Activated CD4-positive, alpha-beta T cell treated with anti-CD3 and anti-CD28 coated beads, Interleukin-2, amount 50 U/mL, for 48 hours (primary cell): ENCODE measurements at regions not wholly inside any gene's neighbourhood (a gene's known extent, or its start where the extent isn't known, plus 50 kb on each side); places are given as distances from the start of the nearest gene placed in this dataset.
A peak's percentile ranks its signal among the peaks of the same experiment; 100 is the strongest.

Experiments used
- DNase-seq, 2 experiments: peaks; one replicate each; pipeline ENCODE4 v3.0.0-alpha.2; 2020

- DNase-seq = no peak
Measured at GRCh38 chr6:165081944-165082532, 227.4 kb downstream of the C6orf118 start.

GRCh38 chr6:165077876-165078275 is 231.5 kb downstream of the C6orf118 start:
- no peak for DNase-seq

GRCh38 chr6:165071906-165072305 is 237.5 kb downstream of the C6orf118 start:
- DNase-seq = no peak

DNA sequence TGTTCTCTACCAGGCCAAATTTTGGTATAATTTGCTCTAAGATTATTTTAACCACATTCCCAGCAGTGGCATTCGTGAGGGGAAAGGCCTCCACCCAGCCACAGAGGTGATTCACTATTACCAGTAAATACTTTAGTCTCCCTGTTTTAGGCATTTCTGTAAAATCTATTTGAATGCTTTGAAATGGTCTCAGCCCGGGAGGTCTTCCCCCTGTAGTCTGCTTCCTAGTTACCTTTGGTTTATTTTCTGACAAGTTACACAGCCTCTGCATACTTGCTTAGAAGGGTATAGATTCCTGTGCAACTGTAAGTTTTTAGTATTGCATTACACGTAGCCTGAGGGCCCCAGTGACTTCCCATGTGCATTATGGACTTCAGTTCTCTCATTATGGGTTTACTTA is 248.7 kb downstream of the C6orf118 start:
- no peak for DNase-seq

DNA sequence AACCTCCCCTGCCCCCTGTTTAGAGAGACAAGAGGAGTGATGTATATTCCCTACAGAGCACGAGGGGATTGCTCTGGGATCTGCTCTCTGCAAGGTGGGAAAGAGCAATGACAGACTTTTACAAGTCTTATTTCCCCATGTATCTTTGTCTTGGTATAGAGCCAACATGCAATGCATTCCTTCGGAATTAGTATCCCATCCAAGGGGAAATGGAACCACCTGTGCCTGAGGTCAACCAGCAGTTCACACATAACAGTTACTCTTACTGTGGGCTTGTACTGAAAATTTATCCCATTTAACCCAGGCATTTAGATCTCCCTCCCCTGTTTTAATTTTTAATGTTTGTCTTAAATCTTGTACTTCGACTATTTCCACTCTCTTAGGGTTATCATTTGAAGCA is 250.4 kb downstream of the C6orf118 start:
- no peak for DNase-seq

- DNase-seq = no peak
Measured at GRCh38 chr6:165056292-165056691, 253.1 kb downstream of the C6orf118 start.

- DNase-seq = no peak
Measured at GRCh38 chr6:165055231-165055630, 254.2 kb downstream of the C6orf118 start.

DNA sequence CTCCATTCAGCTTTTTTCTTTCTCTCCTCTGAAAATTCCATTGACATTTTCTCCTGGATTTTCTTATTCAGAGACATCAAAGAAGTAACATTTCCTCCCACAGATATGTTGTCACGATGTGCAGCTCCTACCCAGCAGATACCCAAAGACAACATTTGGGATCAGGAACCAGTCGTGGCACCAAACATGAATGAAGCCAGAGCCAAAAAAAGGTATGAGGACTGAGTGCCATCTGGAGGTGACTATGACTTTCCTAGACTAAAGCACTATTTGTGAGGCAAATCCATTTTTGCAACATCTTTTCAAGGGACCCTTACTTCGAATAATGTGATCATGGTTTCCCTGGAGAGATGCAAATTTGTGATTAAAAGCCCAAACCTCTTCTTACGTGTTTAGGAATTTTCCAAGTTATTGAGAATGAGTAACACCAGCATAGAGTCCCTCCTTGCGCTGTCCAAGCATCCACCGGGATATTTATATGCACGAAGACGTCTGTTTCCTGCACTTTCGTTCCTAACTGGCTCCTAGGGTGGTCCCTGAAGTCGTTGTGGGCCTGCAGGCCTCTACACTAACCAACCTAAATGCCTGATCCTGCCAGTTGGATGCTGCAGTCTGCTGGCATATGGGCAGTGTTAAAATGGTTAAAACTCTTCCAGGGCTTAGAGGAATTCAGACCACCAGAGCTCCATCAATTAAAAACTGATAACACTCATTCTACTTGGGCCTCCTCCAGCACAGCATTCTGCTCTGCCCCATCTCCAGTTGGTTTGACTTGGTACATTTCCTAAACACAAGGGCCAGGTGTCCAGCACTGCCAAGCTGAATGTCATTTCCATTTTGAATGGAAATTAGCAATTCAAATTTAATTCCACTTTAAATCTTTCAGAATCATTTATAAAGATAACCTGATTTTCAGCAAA is 256.6 kb downstream of the C6orf118 start:
- no peak for DNase-seq

GRCh38 chr6:165049362-165049761 is 260.0 kb downstream of the C6orf118 start:
- peak; percentile 43 to 48 for DNase-seq

DNA sequence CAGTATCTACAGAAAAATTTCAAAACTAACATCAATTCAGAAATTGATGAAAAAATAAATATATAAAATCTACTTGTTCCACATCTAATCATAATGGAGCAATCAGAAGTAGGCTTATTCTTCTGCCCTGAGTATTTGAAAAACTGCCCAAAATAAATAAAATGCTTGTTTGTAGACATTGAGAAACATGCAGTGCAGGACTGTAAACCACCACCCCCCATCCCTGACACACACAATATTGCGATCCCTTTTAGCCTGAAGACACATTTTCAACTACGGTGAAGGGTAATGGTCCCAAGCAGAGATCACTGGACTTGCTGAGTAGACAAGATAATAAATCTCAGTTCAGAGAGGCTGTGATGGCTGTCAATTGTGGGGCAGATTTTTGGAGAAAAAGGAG is 261.5 kb downstream of the C6orf118 start:
- DNase-seq = no peak

DNA sequence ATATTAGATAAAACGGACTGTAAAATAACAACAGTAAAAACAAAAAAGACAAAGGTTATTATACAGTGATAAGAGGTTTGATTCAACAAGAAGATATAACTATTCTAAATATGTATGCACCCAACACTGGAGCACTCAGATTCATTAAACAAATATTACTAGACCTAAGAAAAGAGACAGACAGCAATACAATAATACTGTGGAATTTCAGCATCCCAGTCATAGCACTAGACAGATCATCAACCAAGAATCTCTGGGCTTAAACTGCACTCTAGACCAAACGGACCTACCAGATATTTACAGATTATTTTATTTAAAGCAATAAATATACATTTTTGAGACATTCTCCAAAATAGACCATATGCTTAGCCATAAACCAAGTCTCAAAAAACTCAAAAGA is 263.8 kb downstream of the C6orf118 start:
- DNase-seq = no peak

DNA sequence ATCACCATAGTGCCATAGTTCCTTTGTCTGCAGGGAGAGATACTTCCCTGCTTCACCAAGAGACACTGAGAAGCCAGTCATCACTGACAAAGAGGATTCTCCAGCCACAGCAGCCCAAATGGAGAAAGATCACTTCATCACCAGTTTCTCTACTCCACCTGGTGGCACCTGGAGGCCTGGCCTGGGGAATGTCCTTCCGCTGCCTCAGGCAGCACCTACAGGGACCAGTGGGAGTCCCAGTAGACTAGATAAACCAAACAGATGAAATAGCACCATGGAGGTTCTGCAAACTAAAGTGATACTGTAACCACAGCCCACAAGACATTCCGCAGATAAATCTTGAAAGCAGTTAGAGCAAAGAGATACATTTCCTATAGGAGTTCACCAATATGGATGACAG is 266.5 kb downstream of the C6orf118 start:
- DNase-seq = no peak

GRCh38 chr6:165040440-165040839 is 269.0 kb downstream of the C6orf118 start:
- no peak for DNase-seq

- DNase-seq = no peak
Measured at GRCh38 chr6:165034271-165034741, 275.1 kb downstream of the C6orf118 start.

DNA sequence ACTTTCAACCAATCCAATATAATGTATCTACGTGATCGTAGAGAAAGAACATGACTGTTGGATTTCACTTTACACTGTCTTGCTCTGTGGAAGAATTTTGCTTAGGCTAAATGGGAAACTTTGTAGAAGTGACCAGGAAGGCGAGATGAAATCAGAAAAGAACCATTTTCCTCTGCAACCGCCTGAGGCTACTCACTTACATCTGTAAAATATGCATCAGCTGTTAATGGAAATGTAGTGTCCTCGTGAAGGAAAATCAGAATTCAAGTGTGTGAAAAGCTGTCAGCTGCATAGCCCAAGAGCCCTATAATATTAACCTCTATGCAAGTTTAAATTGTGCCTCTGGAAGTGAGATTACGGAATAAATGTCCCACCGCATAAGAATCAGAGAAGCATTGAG is 277.9 kb downstream of the C6orf118 start:
- DNase-seq = no peak

GRCh38 chr6:165025040-165025439 is 284.4 kb downstream of the C6orf118 start:
- DNase-seq = no peak

- DNase-seq = no peak
Measured at GRCh38 chr6:165019681-165020080, 289.7 kb downstream of the C6orf118 start.

- no peak for DNase-seq
Measured at GRCh38 chr6:165015676-165016075, 293.7 kb downstream of the C6orf118 start.

GRCh38 chr6:165013701-165014100 is 295.7 kb downstream of the C6orf118 start:
- no peak for DNase-seq

GRCh38 chr6:165012183-165012582 is 297.2 kb downstream of the C6orf118 start:
- no peak for DNase-seq

DNA sequence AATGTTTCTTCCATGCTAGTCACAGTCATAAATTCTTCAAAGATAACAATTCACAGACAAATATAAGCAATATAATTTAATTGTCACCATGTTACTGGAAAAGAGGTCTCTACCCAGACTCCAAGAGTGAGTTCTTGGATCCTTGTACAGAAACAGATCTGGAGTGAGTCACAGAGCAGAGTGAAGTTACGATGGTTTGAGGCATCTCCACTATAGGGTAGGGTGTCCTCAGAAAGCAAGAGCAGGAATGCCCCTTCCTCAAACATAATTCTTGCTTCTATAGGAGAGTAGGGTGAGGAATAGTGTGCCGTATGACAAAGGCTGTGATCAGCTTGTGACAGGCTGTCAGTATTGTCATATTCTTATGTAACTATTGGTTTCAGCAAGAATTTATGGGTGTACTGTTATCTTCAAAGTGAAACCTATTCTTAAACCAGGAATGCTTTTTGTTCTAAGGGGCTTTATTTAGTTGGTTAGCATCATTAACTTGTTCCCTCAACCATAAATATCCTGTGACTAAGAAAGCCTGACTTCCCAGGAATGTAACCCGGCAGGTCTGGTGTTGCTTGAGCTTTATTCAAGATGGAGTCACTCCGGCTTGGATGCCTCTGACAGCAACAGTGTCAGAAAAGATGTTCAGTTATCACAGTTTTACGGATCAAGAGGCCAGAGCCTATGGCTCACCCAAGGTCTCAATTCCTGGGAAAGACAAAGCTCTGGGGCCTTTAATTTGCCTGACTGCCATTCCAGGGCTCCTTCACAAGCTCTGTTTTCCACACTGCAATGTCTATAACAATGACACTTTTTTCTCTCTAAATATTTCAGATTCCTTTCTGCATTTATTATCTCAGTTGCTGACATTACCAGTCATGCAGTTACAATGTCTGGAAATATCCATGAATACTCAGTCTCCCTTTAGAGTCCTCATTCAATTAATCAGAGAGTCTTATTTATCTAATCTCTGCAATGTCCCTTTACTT is 298.6 kb downstream of the C6orf118 start:
- no peak for DNase-seq

GRCh38 chr6:165008971-165009370 is 300.4 kb downstream of the C6orf118 start:
- DNase-seq = no peak

DNA sequence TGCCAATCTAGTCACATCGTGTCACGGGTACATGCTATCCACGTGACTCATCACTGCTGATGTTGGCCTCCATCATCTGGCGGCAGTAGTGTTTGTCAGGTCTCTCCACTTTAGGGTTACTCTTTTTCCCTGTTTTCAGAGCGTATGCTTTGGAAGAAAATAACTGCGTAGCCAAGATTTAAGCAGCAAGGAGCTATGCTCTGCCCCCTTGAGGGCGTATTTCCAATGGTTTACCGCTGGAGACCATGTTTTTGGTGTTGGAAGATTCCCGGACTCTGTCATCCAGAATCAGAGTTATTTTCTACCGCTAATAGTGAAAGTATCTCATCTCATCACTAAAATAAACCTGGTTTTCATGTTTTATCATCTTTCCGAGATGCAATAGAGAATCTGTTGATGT is 306.5 kb downstream of the C6orf118 start:
- no peak for DNase-seq
